ENCODE measurements at regions not wholly inside any gene's neighbourhood (a gene's known extent, or its start where the extent isn't known, plus 50 kb on each side); places are given as distances from the start of the nearest gene placed in this dataset.
"Not testable (repeated sequence)": the region's sequence is repeated elsewhere in the genome, so short reads cannot be mapped to it uniquely, and the experiment has no call there.

GRCh38 chr1:149841597-149842238, 57.6 kb upstream of the BOLA1 start:
- DNase-seq; FAIRE-seq; H3K27ac ChIP-seq (ENCODE audit: low read depth in 2 of 2, low read length in 2 of 2); H3K27me3 ChIP-seq (ENCODE audit: control insufficient read depth, insufficient read depth, low read length); H3K9ac ChIP-seq (ENCODE audit: low read length in 3 of 3); H3K4me1 ChIP-seq (ENCODE audit: control insufficient read depth in 2 of 3, insufficient read depth in 2 of 3, low read depth in 1 of 3, low read length in 3 of 3); H3K36me3 ChIP-seq (ENCODE audit: control insufficient read depth in 2 of 3, insufficient read depth in 3 of 3, low read length in 3 of 3); H3K9me3 ChIP-seq (ENCODE audit: control insufficient read depth in 2 of 3, insufficient read depth in 1 of 3, low read length in 3 of 3); H3K4me3 ChIP-seq (ENCODE audit: low read length in 3 of 3); intact Hi-C loops (cut with DNase I): not testable (repeated sequence)

GRCh38 chr1:149842458-149843064, 56.8 kb upstream of the BOLA1 start:
- H3K9me3 ChIP-seq (ENCODE audit: control insufficient read depth in 2 of 3, insufficient read depth in 1 of 3, low read length in 3 of 3); H3K9ac ChIP-seq (ENCODE audit: low read length in 3 of 3); DNase-seq; intact Hi-C loops (cut with DNase I); H3K4me1 ChIP-seq (ENCODE audit: control insufficient read depth in 2 of 3, insufficient read depth in 2 of 3, low read depth in 1 of 3, low read length in 3 of 3); H3K27ac ChIP-seq (ENCODE audit: low read depth in 2 of 2, low read length in 2 of 2); H3K27me3 ChIP-seq (ENCODE audit: control insufficient read depth, insufficient read depth, low read length); H3K4me3 ChIP-seq (ENCODE audit: low read length in 3 of 3); H3K36me3 ChIP-seq (ENCODE audit: control insufficient read depth in 2 of 3, insufficient read depth in 3 of 3, low read length in 3 of 3): not testable (repeated sequence)
- peak; percentile 32 for FAIRE-seq

GRCh38 chr1:149843431-149844041, 55.8 kb upstream of the BOLA1 start:
- peak overlapping the region; percentile 91 to 97 (median 91) for H3K4me3 ChIP-seq (ENCODE audit: low read length in 3 of 3)
- peaks cover 6 to 9% (median 9%) of the 10 kb centered on the region in 3 donors for H3K4me1 ChIP-seq (ENCODE audit: control insufficient read depth in 2 of 3, insufficient read depth in 2 of 3, low read depth in 1 of 3, low read length in 3 of 3)
- peak in 4 of 5 donors; percentile 12 to 58 (median 36) for DNase-seq
- peak overlapping the region; percentile 92 to 99 (median 98) for H3K9ac ChIP-seq (ENCODE audit: low read length in 3 of 3)
- no peaks in the 10 kb centered on the region for H3K9me3 ChIP-seq (ENCODE audit: control insufficient read depth in 2 of 3, insufficient read depth in 1 of 3, low read length in 3 of 3)
- TF ChIP-seq CTCF (IDR thresholded peaks at IDR 0.05; ENCODE audit: borderline replicate concordance, extremely low read depth, insufficient read depth), result no peak
- FAIRE-seq, result no peak
- H3K27me3 ChIP-seq (ENCODE audit: control insufficient read depth, insufficient read depth, low read length), result no peaks in the 10 kb centered on the region
- H3K27ac ChIP-seq (ENCODE audit: low read depth in 2 of 2, low read length in 2 of 2), result peak overlapping the region in 1 of 2 donors; percentile 65
- intact Hi-C loops (cut with DNase I), result no loop called here
- peaks cover 0 to 3% (median 0%) of the 10 kb centered on the region in 3 donors for H3K36me3 ChIP-seq (ENCODE audit: control insufficient read depth in 2 of 3, insufficient read depth in 3 of 3, low read length in 3 of 3)

- no peaks in the 10 kb centered on the region for H3K27me3 ChIP-seq (ENCODE audit: control insufficient read depth, insufficient read depth, low read length)
- peak overlapping the region; percentile 91 to 97 (median 91) for H3K4me3 ChIP-seq (ENCODE audit: low read length in 3 of 3)
- H3K9ac ChIP-seq (ENCODE audit: low read length in 3 of 3), result peak overlapping the region in 2 of 3 donors; percentile 98 to 99
- H3K9me3 ChIP-seq (ENCODE audit: control insufficient read depth in 2 of 3, insufficient read depth in 1 of 3, low read length in 3 of 3), result no peaks in the 10 kb centered on the region
- DNase-seq, result peak in 3 of 5 donors; percentile 13 to 41 (median 28)
- H3K4me1 ChIP-seq (ENCODE audit: control insufficient read depth in 2 of 3, insufficient read depth in 2 of 3, low read depth in 1 of 3, low read length in 3 of 3), result peaks cover 12 to 14% (median 14%) of the 10 kb centered on the region in 3 donors
- intact Hi-C loops (cut with DNase I), result no loop called here
- no peak for TF ChIP-seq CTCF (IDR thresholded peaks at IDR 0.05; ENCODE audit: borderline replicate concordance, extremely low read depth, insufficient read depth)
- H3K27ac ChIP-seq (ENCODE audit: low read depth in 2 of 2, low read length in 2 of 2), result no peak overlapping the region
- no peak for FAIRE-seq
- H3K36me3 ChIP-seq (ENCODE audit: control insufficient read depth in 2 of 3, insufficient read depth in 3 of 3, low read length in 3 of 3), result peaks cover 0 to 3% (median 0%) of the 10 kb centered on the region in 3 donors
Observed at GRCh38 chr1:149844101-149844500, 55.3 kb upstream of the BOLA1 start.

Measured in kidney (tissue), 13 donors.